ENCODE measurements at regions not wholly inside any gene's neighbourhood (a gene's known extent, or its start where the extent isn't known, plus 50 kb on each side); places are given as distances from the start of the nearest gene placed in this dataset.
"Not testable (repeated sequence)": the region's sequence is repeated elsewhere in the genome, so short reads cannot be mapped to it uniquely, and the experiment has no call there.

DNA sequence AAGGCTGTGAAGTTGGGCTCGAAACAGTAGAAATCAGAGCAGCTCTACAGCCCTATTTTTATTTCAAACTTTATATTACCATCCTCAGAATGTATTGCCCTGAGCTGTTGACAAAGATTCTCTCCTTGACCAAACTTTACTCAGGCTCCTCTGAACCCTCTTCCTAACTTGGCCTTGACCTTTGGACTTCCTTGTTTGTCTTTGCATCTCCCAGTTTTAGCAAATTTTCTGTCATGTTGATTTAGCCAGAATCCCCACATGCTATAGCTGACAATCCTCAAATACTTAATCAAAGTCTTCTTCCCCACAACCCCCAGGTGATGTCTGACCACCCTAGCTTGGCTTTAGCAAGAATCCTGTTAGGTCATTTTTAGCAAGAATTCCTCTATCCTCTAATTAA is 87.4 kb upstream of the GRIN2A start:
- TF ChIP-seq, protein P1, sequence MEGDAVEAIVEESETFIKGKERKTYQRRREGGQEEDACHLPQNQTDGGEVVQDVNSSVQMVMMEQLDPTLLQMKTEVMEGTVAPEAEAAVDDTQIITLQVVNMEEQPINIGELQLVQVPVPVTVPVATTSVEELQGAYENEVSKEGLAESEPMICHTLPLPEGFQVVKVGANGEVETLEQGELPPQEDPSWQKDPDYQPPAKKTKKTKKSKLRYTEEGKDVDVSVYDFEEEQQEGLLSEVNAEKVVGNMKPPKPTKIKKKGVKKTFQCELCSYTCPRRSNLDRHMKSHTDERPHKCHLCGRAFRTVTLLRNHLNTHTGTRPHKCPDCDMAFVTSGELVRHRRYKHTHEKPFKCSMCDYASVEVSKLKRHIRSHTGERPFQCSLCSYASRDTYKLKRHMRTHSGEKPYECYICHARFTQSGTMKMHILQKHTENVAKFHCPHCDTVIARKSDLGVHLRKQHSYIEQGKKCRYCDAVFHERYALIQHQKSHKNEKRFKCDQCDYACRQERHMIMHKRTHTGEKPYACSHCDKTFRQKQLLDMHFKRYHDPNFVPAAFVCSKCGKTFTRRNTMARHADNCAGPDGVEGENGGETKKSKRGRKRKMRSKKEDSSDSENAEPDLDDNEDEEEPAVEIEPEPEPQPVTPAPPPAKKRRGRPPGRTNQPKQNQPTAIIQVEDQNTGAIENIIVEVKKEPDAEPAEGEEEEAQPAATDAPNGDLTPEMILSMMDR (IDR thresholded peaks at IDR 0.05; ENCODE audit: control extremely low read depth, extremely low read depth), result no peak
- Histone ChIP-seq H3K27me3 (ENCODE audit: control insufficient read depth in 3 of 3, insufficient read depth in 3 of 3, low read length in 2 of 3) (no peaks in the 10 kb centered on the region), H3K9ac (ENCODE audit: insufficient read depth in 1 of 2, low read length in 2 of 2) (no peak overlapping the region), H3K4me3 (no peak overlapping the region), H3K27ac (ENCODE audit: low read depth in 1 of 2, low read length in 1 of 2) (no peak overlapping the region), H3K9me3 (ENCODE audit: control insufficient read depth in 4 of 4, insufficient read depth in 3 of 4, low read length in 3 of 4) (no peaks in the 10 kb centered on the region), H3K36me3 (ENCODE audit: control insufficient read depth in 4 of 4, insufficient read depth in 4 of 4, low read length in 4 of 4) (no peaks in the 10 kb centered on the region), H3K4me1 (ENCODE audit: control insufficient read depth in 5 of 5, insufficient read depth in 5 of 5, low read length in 5 of 5) (no peaks in the 10 kb centered on the region)
- DNase-seq, result no peak
- 75 to 100% methylated on average over 1 of the region's 1 CpG for WGBS, 2 donors
- ATAC-seq (ENCODE audit: insufficient read depth, low FRiP score), result no peak

DNA sequence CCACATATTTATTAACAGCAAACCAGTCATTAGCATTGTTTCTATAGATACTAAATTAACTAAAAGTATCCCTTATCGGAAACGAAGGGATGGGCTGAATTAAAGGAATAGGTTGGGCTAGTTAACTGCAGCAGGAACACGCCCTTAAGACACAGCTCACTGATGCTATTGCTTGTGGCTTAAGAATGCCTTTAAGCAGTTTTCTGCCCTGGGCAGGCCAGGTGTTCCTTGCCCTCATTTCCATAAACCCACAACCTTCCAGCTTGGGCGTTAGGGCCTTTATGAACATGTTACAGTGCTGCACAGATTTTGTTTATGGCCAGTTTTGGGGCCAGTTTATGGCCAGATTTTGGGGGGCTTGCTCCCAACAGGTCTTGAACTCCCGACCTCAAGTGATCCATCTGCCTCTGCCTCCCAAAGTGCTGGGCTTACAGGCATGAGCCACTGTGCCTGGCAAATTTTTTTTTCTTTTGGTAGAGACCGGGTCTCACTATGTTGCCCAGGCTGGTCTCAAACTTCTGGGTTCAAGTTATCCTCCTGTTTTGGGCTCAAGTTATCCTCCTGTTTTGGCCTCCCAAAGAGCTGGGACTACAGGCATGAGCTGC is 90.1 kb upstream of the GRIN2A start:
- not testable (repeated sequence) for H3K9me3 ChIP-seq (ENCODE audit: control insufficient read depth in 4 of 4, insufficient read depth in 3 of 4, low read length in 3 of 4); ATAC-seq (ENCODE audit: insufficient read depth, low FRiP score); H3K4me1 ChIP-seq (ENCODE audit: control insufficient read depth in 5 of 5, insufficient read depth in 5 of 5, low read length in 5 of 5); H3K27ac ChIP-seq (ENCODE audit: low read depth in 1 of 2, low read length in 1 of 2); H3K27me3 ChIP-seq (ENCODE audit: control insufficient read depth in 3 of 3, insufficient read depth in 3 of 3, low read length in 2 of 3); H3K4me3 ChIP-seq; DNase-seq; H3K9ac ChIP-seq (ENCODE audit: insufficient read depth in 1 of 2, low read length in 2 of 2); H3K36me3 ChIP-seq (ENCODE audit: control insufficient read depth in 4 of 4, insufficient read depth in 4 of 4, low read length in 4 of 4)
- WGBS, 2 donors, result 90 to 94% methylated on average over 6 of the region's 6 CpGs

DNA sequence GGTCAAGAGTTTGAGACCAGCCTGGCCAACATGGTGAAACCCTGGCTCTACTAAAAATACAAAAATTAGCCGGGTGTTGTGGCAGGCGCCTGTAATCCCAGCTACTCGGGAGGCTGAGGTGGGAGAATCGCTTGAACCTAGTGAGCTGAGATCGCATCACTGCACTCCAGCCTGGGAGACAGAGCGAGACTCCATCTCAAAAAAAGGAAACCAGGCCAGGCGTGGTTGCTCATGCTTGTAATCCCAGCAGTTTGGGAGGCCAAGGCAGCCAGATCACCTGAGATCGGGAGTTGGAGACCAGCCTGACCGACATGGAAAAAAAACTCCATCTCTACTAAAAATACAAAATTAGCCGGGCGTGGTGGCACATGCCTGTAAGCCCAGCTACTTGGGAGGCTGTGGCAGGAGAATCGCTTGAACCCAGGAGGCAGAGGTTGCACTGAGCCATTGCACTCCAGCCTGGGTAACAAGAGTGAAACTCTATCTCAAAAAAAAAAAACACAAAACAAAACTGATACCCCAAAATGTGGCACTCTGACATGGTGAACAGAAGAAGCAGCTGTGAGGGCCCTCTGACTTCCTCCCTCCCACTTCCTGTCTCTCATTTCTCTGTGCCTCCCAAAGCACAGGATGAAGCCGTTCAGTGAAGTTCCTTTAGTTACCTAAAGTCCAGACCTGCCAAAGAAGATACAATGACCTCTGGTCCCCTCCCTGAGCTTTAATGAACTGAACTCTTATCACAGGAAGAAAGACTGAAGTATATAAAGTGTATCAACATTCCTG is 93.2 kb upstream of the GRIN2A start:
- H3K4me1 ChIP-seq (ENCODE audit: control insufficient read depth in 5 of 5, insufficient read depth in 5 of 5, low read length in 5 of 5); H3K4me3 ChIP-seq; H3K27me3 ChIP-seq (ENCODE audit: control insufficient read depth in 3 of 3, insufficient read depth in 3 of 3, low read length in 2 of 3); H3K36me3 ChIP-seq (ENCODE audit: control insufficient read depth in 4 of 4, insufficient read depth in 4 of 4, low read length in 4 of 4); H3K27ac ChIP-seq (ENCODE audit: low read depth in 1 of 2, low read length in 1 of 2); H3K9ac ChIP-seq (ENCODE audit: insufficient read depth in 1 of 2, low read length in 2 of 2); ATAC-seq (ENCODE audit: insufficient read depth, low FRiP score); H3K9me3 ChIP-seq (ENCODE audit: control insufficient read depth in 4 of 4, insufficient read depth in 3 of 4, low read length in 3 of 4); DNase-seq: not testable (repeated sequence)
- WGBS, 2 donors, result 88 to 90% methylated on average over 13 of the region's 13 CpGs

DNA sequence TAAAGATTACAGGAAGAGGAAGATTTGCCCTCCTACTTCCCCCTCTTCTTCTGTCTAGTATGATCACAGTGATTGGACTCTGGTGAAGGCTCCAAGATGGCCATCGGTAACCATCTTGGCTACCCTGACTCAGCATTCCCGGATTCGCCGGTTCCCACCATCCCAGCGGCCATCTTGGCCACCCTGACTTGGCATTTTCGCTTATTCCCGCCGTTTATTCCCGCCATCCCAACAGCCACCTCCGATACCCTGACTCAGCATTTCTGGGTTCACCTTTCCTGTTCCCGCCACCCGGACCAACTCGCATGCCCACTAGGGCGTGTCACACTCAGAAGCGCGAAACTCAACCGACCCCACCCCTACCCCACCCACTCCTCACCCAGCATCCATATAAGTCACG is 95.4 kb upstream of the GRIN2A start:
- Histone ChIP-seq H3K9me3 (ENCODE audit: control insufficient read depth in 4 of 4, insufficient read depth in 3 of 4, low read length in 3 of 4) (peaks cover 0 to 6% (median 4%) of the 10 kb centered on the region in 4 donors), H3K4me1 (ENCODE audit: control insufficient read depth in 5 of 5, insufficient read depth in 5 of 5, low read length in 5 of 5) (no peaks in the 10 kb centered on the region), H3K4me3 (no peak overlapping the region), H3K27ac (ENCODE audit: low read depth in 1 of 2, low read length in 1 of 2) (no peak overlapping the region), H3K27me3 (ENCODE audit: control insufficient read depth in 3 of 3, insufficient read depth in 3 of 3, low read length in 2 of 3) (no peaks in the 10 kb centered on the region), H3K9ac (ENCODE audit: insufficient read depth in 1 of 2, low read length in 2 of 2) (no peak overlapping the region), H3K36me3 (ENCODE audit: control insufficient read depth in 4 of 4, insufficient read depth in 4 of 4, low read length in 4 of 4) (no peaks in the 10 kb centered on the region)
- WGBS, 2 donors, result 86% methylated on average over 18 of the region's 18 CpGs
- ATAC-seq (ENCODE audit: insufficient read depth, low FRiP score) (no peak), DNase-seq (no peak)
- TF ChIP-seq, protein P1 (IDR thresholded peaks at IDR 0.05; ENCODE audit: control extremely low read depth, extremely low read depth), result no peak
